ENCODE measurements at regions not wholly inside any gene's neighbourhood (a gene's known extent, or its start where the extent isn't known, plus 50 kb on each side); places are given as distances from the start of the nearest gene placed in this dataset.

- TF ChIP-seq, protein P1, sequence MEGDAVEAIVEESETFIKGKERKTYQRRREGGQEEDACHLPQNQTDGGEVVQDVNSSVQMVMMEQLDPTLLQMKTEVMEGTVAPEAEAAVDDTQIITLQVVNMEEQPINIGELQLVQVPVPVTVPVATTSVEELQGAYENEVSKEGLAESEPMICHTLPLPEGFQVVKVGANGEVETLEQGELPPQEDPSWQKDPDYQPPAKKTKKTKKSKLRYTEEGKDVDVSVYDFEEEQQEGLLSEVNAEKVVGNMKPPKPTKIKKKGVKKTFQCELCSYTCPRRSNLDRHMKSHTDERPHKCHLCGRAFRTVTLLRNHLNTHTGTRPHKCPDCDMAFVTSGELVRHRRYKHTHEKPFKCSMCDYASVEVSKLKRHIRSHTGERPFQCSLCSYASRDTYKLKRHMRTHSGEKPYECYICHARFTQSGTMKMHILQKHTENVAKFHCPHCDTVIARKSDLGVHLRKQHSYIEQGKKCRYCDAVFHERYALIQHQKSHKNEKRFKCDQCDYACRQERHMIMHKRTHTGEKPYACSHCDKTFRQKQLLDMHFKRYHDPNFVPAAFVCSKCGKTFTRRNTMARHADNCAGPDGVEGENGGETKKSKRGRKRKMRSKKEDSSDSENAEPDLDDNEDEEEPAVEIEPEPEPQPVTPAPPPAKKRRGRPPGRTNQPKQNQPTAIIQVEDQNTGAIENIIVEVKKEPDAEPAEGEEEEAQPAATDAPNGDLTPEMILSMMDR (IDR thresholded peaks at IDR 0.05): no peak
Observed at GRCh38 chr5:62969409-62970120, 390.9 kb downstream of the LRRC70 start.

- TF ChIP-seq, protein P1 (IDR thresholded peaks at IDR 0.05): no peak
Observed at GRCh38 chr5:62964428-62964827, 385.8 kb downstream of the LRRC70 start.

- TF ChIP-seq, protein P1 (IDR thresholded peaks at IDR 0.05): no peak
Observed at GRCh38 chr5:62960781-62961180, 382.2 kb downstream of the LRRC70 start.

- TF ChIP-seq, protein P1 (IDR thresholded peaks at IDR 0.05): no peak
Observed at GRCh38 chr5:62956597-62956996, 378.0 kb downstream of the LRRC70 start.

DNA sequence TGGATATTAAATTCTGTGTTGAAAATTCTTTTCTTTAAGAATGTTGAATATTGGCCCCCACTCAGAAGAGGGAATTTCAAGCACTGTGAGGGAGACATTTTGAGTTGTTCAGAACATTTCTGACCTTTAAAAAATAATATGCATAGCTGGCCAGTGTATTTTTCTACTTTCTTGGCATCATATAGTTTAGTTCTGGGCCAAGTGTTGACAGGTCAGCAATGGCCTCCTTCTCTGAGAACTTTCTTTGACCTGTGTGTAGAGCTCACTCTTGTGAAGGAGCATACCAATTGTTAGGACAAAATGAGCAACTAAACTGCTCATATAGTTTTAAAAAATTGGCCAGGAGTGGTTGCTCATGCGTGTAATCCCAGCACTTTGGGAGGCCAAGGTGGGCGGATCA, 376.0 kb downstream of the LRRC70 start:
- TF ChIP-seq, protein P1 (IDR thresholded peaks at IDR 0.05): no peak

DNA sequence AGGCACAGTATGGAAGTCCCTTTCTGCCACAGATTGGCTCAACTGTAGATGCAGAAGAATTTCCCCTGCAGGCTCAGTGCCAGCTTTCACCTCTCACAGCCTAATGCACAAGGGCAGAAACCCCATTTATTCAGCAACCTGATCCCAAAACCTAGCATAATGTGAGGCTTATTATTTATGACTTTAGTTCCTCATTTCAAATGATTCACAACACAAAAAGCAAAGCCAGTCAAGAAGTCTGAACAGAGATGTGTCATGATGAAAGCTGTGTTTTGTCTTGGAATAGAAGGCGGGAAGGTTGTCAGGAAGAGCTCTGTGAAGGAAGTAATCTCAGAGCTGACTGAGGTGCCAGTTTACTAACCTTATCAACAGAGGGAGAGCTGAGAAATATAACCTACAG, 369.7 kb downstream of the LRRC70 start:
- TF ChIP-seq, protein P1 (IDR thresholded peaks at IDR 0.05): no peak

DNA sequence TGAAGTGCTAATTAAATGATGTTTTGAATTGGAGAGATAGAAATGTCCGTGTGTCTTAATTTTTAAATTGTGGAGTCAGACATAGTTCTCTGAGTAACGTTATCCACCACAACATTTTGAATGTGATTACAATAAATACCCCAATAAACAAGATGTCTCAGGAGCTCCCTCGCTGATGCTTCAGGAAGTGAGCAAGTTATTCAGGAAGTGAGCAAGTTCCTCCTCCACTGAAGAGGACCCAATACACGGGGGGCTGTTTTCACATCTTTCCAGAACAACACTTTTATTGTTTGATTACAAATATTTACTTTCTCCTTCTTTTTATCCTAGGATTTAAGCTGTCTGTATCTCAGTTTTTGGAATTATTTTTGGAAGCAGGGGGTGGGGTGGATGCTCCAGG, 363.8 kb downstream of the LRRC70 start:
- TF ChIP-seq, protein P1 (IDR thresholded peaks at IDR 0.05): no peak

- TF ChIP-seq, protein P1 (IDR thresholded peaks at IDR 0.05): no peak
Observed at GRCh38 chr5:62938927-62939326, 360.3 kb downstream of the LRRC70 start.

Measured in LNCAP (cell line).